H1 (cell line): ENCODE measurements at regions not wholly inside any gene's neighbourhood (a gene's known extent, or its start where the extent isn't known, plus 50 kb on each side); places are given as distances from the start of the nearest gene placed in this dataset.

Source experiments
- CTCF ChIA-PET: fragments of 300-600 bp; sonication (Branson Sonifier 250); formaldehyde crosslinking; loops from one replicate; lab custom pipeline; 2021; ENCODE audit not compliant: partially characterized antibody; lab: Charles Lee
- POLR2A ChIA-PET: fragments of 300-600 bp; sonication (Branson Sonifier 250); formaldehyde crosslinking; loops from one replicate; lab custom pipeline; 2021; ENCODE audit warnings: inconsistent platforms; ENCODE audit not compliant: partially characterized antibody; lab: Charles Lee
- DNase-seq, 2 experiments: peaks; one replicate each; pipeline versions ENCODE4 v3.0.0 to v3.0.0-alpha.2; 2010 to 2022; ENCODE audit warnings: low spot score in 2 of 2, low read depth in 1 of 2, mixed read lengths in 1 of 2
- FAIRE-seq: peaks from 2 replicates; lab custom pipeline; 2011; peaks lifted over from hg19 to GRCh38; lab: Jason Lieb, UNC
- H2AFZ ChIP-seq: 2 replicates; pipeline ENCODE4 v1.8.1; 2012; ENCODE audit warnings: low read length, inconsistent platforms
- H2AK5ac ChIP-seq: 2 replicates; pipeline ENCODE4 v1.6.1; 2013; ENCODE audit warnings: low read depth, low read length
- H2BK120ac ChIP-seq: replicated peaks from 2 replicates; pipeline ENCODE3; 2013; ENCODE audit warnings: low read depth, low read length, inconsistent platforms
- H2BK12ac ChIP-seq: 2 replicates; pipeline ENCODE4 v1.6.1; 2013; ENCODE audit warnings: low read depth, low read length
- H2BK15ac ChIP-seq: 2 replicates; pipeline ENCODE4 v1.6.1; 2013; ENCODE audit warnings: low read length
- H2BK20ac ChIP-seq: 2 replicates; pipeline ENCODE4 v1.6.1; 2013; ENCODE audit warnings: low read length
- H2BK5ac ChIP-seq: 2 replicates; pipeline ENCODE4 v1.6.1; 2013; ENCODE audit warnings: low read depth, low read length
- H3K14ac ChIP-seq: 2 replicates; pipeline ENCODE4 v1.6.1; 2013; ENCODE audit warnings: inconsistent platforms; ENCODE audit not compliant: insufficient read length
- H3K18ac ChIP-seq: 2 replicates; pipeline ENCODE4 v1.6.1; 2013; ENCODE audit warnings: low read length; ENCODE audit errors: extremely low read depth
- H3K23ac ChIP-seq: 2 replicates; pipeline ENCODE4 v1.6.1; 2013; ENCODE audit warnings: inconsistent platforms; ENCODE audit not compliant: insufficient read length
- H3K23me2 ChIP-seq: 2 replicates; pipeline ENCODE4 v1.6.1; 2013; ENCODE audit warnings: low read depth, low read length
- H3K27ac ChIP-seq: 2 replicates; pipeline ENCODE4 v1.6.1; 2011; ENCODE audit warnings: low read depth, low read length, inconsistent platforms
- H3K27me3 ChIP-seq, 4 experiments: replicated peaks in 1 of 4; 1 replicate in 1 of 4; 2 replicates in 3 of 4; pipeline versions ENCODE4 v1.6.1 to v1.8.1; 2011 to 2013; ENCODE audit warnings: low read length in 3 of 4, mild to moderate bottlenecking in 3 of 4, inconsistent platforms in 2 of 4, mixed read lengths in 2 of 4, moderate library complexity in 1 of 4; ENCODE audit not compliant: control insufficient read depth in 3 of 4, insufficient read depth in 3 of 4; ENCODE audit errors: extremely low read depth in 1 of 4
- H3K36me3 ChIP-seq, 4 experiments: 2 replicates each; pipeline versions ENCODE4 v1.6.1 to v1.8.1; 2011 to 2013; ENCODE audit warnings: mild to moderate bottlenecking in 4 of 4, low read length in 3 of 4, moderate library complexity in 2 of 4, control low read depth in 1 of 4, inconsistent platforms in 1 of 4; ENCODE audit not compliant: insufficient read depth in 4 of 4, control insufficient read depth in 2 of 4
- H3K4ac ChIP-seq: replicated peaks from 2 replicates; pipeline ENCODE3; 2013; ENCODE audit warnings: low read length, low read depth, mixed read lengths, inconsistent platforms; ENCODE audit not compliant: insufficient read length
- H3K4me1 ChIP-seq, 4 experiments: replicated peaks in 1 of 4; 1 replicate in 1 of 4; 2 replicates in 3 of 4; pipeline versions ENCODE4 v1.6.1 to v1.8.1; 2011 to 2013; ENCODE audit warnings: low read length in 3 of 4, inconsistent platforms in 2 of 4, mixed read lengths in 1 of 4; ENCODE audit not compliant: insufficient read depth in 4 of 4, control insufficient read depth in 3 of 4
- H3K4me2 ChIP-seq, 2 experiments: 2 replicates each; pipeline versions ENCODE4 v1.6.1 to v1.8.1; 2011 to 2013; ENCODE audit warnings: low read depth in 2 of 2, low read length in 2 of 2, control low read depth in 1 of 2, inconsistent platforms in 1 of 2, mild to moderate bottlenecking in 1 of 2; ENCODE audit not compliant: insufficient read depth in 1 of 2
- H3K4me3 ChIP-seq, 4 experiments: fragments of 200-600, 300-600 bp in 1 of 4; sonication (generic), shearing (Covaris generic), sonication (Bioruptor Twin) in 1 of 4; 2 replicates each; pipeline versions ENCODE4 v1.5.1 to v1.8.1; 2011 to 2016; ENCODE audit warnings: low read length in 4 of 4, low read depth in 3 of 4, control low read depth in 2 of 4, inconsistent platforms in 2 of 4, mild to moderate bottlenecking in 2 of 4, mixed read lengths in 1 of 4, moderate library complexity in 1 of 4; ENCODE audit not compliant: insufficient read depth in 2 of 4; ENCODE audit errors: extremely low read depth in 1 of 4
- H3K56ac ChIP-seq: replicated peaks from 2 replicates; pipeline ENCODE3; 2013; ENCODE audit warnings: low read depth, mild to moderate bottlenecking, mixed read lengths, low read length, inconsistent platforms; ENCODE audit not compliant: insufficient read length
- H3K79me1 ChIP-seq: 2 replicates; pipeline ENCODE4 v1.6.1; 2013; ENCODE audit warnings: low read depth, low read length, control low read depth
- H3K79me2 ChIP-seq, 2 experiments: 2 replicates each; pipeline versions ENCODE4 v1.6.1 to v1.8.1; 2012 to 2013; ENCODE audit warnings: low read length in 2 of 2, mild to moderate bottlenecking in 2 of 2, inconsistent platforms in 1 of 2; ENCODE audit not compliant: insufficient read depth in 2 of 2, control insufficient read depth in 1 of 2
- H3K9ac ChIP-seq, 4 experiments: replicated peaks in 1 of 4; 1 replicate in 1 of 4; 2 replicates in 3 of 4; pipeline versions ENCODE4 v1.6.1 to v1.8.1; 2011 to 2013; ENCODE audit warnings: low read depth in 3 of 4, low read length in 3 of 4, control low read depth in 2 of 4, mild to moderate bottlenecking in 2 of 4, moderate library complexity in 2 of 4, inconsistent platforms in 1 of 4; ENCODE audit errors: extremely low read depth in 1 of 4
- H3K9me3 ChIP-seq, 2 experiments: 2 replicates each; pipeline versions ENCODE4 v1.6.1 to v1.8.1; 2012 to 2013; ENCODE audit warnings: mild to moderate bottlenecking in 2 of 2, moderate library complexity in 2 of 2, control low read depth in 1 of 2, inconsistent platforms in 1 of 2, low read depth in 1 of 2, low read length in 1 of 2, mixed read lengths in 1 of 2; ENCODE audit not compliant: insufficient read depth in 2 of 2
- H4K20me1 ChIP-seq, 2 experiments: replicated peaks in 1 of 2; 2 replicates each; pipeline versions ENCODE3 to v1.8.1; 2011 to 2013; ENCODE audit warnings: inconsistent platforms in 2 of 2, low read length in 2 of 2, mild to moderate bottlenecking in 1 of 2; ENCODE audit not compliant: insufficient read depth in 2 of 2, control insufficient read depth in 1 of 2
- H4K5ac ChIP-seq: 2 replicates; pipeline ENCODE4 v1.6.1; 2013; ENCODE audit warnings: low read length, low read depth, mixed read lengths, inconsistent platforms; ENCODE audit not compliant: insufficient read length
- H4K8ac ChIP-seq: 2 replicates; pipeline ENCODE4 v1.8.0; 2013; ENCODE audit warnings: mild to moderate bottlenecking, moderate library complexity, low read length, inconsistent platforms; ENCODE audit not compliant: insufficient read depth; ENCODE audit errors: extremely low read depth
- H4K91ac ChIP-seq: replicated peaks from 2 replicates; pipeline ENCODE3; 2013; ENCODE audit warnings: low read length, mixed read lengths, inconsistent platforms; ENCODE audit not compliant: insufficient read length
- HDAC2 ChIP-seq, 2 experiments: fragments of 300-600 bp in 1 of 2; sonication (generic) in 1 of 2; IDR thresholded peaks; 2 replicates each; pipeline ENCODE4 v1.6.1; 2011 to 2012; ENCODE audit warnings: low read depth in 2 of 2, low read length in 2 of 2, mild to moderate bottlenecking in 2 of 2, moderate library complexity in 2 of 2, borderline replicate concordance in 1 of 2, inconsistent platforms in 1 of 2
- JUND ChIP-seq: IDR thresholded peaks from 2 replicates; pipeline ENCODE4 v1.6.1; 2011; ENCODE audit warnings: mild to moderate bottlenecking, improper control_type of control experiment, low read length
- KDM4A ChIP-seq: IDR thresholded peaks from one replicate; pipeline ENCODE4 v1.7.1; 2012; ENCODE audit warnings: low read depth, mild to moderate bottlenecking, moderate library complexity, low read length, inconsistent platforms; ENCODE audit not compliant: severe bottlenecking
- NRF1 ChIP-seq: IDR thresholded peaks from 2 replicates; pipeline ENCODE4 v1.6.1; 2011; ENCODE audit warnings: mild to moderate bottlenecking, low read depth, low read length, improper control_type of control experiment
- POLR2AphosphoS5 ChIP-seq: IDR thresholded peaks from 2 replicates; pipeline ENCODE4 v1.6.1; 2011; ENCODE audit warnings: low read depth, low read length
- WGBS, 2 experiments: shearing (Covaris generic) in 1 of 2; methylation state at CpG; one replicate each; pipeline versions ENCODE4 v1.1.6 to v1.1.7; 2013 to 2015; ENCODE audit warnings: low lambda C conversion rate in 2 of 2, mixed read lengths in 2 of 2, inconsistent platforms in 1 of 2, low coverage in 1 of 2, missing lambda C conversion rate in 1 of 2; ENCODE audit not compliant: insufficient replicate concordance in 2 of 2, insufficient coverage in 1 of 2, insufficient read length in 1 of 2; ENCODE audit errors: extremely low coverage in 1 of 2, missing lambda C conversion rate in 1 of 2; 5-methylcytosine and 5-hydroxymethylcytosine counted together

GRCh38 chr5:167861129-167861927 is 430.1 kb upstream of the WWC1 start:
- CTCF ChIA-PET, result no interaction called here
- 80% methylated on average over 15 of the region's 15 CpGs; no CpG with 5 or more reads in 1 of the 2 experiments for WGBS, 2 experiments
- no peaks in the 10 kb centered on the region for H3K27me3 ChIP-seq

More at GRCh38 chr5:167861129-167861927, 430.1 kb upstream of the WWC1 start:
- no peaks in the 10 kb centered on the region for H3K4me1 ChIP-seq
- no peak overlapping the region for H4K91ac ChIP-seq
- H2BK5ac ChIP-seq, result no peak overlapping the region
- H4K5ac ChIP-seq, result no peak overlapping the region
- POLR2A ChIA-PET, result no interaction called here
- H3K23ac ChIP-seq, result no peak overlapping the region
- H3K23me2 ChIP-seq, result no peaks in the 10 kb centered on the region
- H2AK5ac ChIP-seq, result no peak overlapping the region
- no peak overlapping the region for H3K9ac ChIP-seq
- peak; percentile 82 for FAIRE-seq
- no peaks in the 10 kb centered on the region; a peak in 1 of 4 replicates for H3K9me3 ChIP-seq
- H2BK15ac ChIP-seq, result no peak overlapping the region
- no peak overlapping the region for H3K4me2 ChIP-seq
- H3K18ac ChIP-seq, result no peak overlapping the region
- no peak overlapping the region for H3K4ac ChIP-seq
- no peak overlapping the region for H3K14ac ChIP-seq
- no peaks in the 10 kb centered on the region for H3K79me2 ChIP-seq
- H2BK12ac ChIP-seq, result no peak overlapping the region
- no peak overlapping the region for H3K27ac ChIP-seq
- no peak overlapping the region for H2AFZ ChIP-seq
- H3K4me3 ChIP-seq, result no peak overlapping the region
- H3K79me1 ChIP-seq, result no peaks in the 10 kb centered on the region
- TF ChIP-seq POLR2AphosphoS5, result no peak
- TF ChIP-seq KDM4A, result no peak
- TF ChIP-seq JUND, result no peak
- TF ChIP-seq HDAC2 (IDR thresholded peaks at IDR 0.05; ENCODE audit: borderline replicate concordance in 1 of 2, low read depth in 2 of 2, low read length in 2 of 2), result peak in 1 of 2 experiments; percentile 16; a peak in 1 of 4 replicates
- TF ChIP-seq NRF1, result no peak
- H3K36me3 ChIP-seq, result no peaks in the 10 kb centered on the region
- no peak overlapping the region for H3K56ac ChIP-seq
- peaks cover 0 to 2% of the 10 kb centered on the region in 2 experiments for H4K20me1 ChIP-seq
- no peak overlapping the region for H4K8ac ChIP-seq
- no peak overlapping the region for H2BK120ac ChIP-seq
- H2BK20ac ChIP-seq, result no peak overlapping the region
- DNase-seq, result peak in 1 of 2 experiments; percentile 79
